ENCODE measurements at regions not wholly inside any gene's neighbourhood (a gene's known extent, or its start where the extent isn't known, plus 50 kb on each side); places are given as distances from the start of the nearest gene placed in this dataset.

- TF ChIP-seq CTCF (IDR thresholded peaks at IDR 0.05; ENCODE audit: poor library complexity) (no peak), EZH2phosphoT487 (IDR thresholded peaks at IDR 0.05; ENCODE audit: low read depth, severe bottlenecking, unreplicated experiment) (no peak)
These were observed 430.9 kb upstream of the HNRNPA3 start for GRCh38 chr2:176781570-176782217.
